Activated CD4-positive, alpha-beta T cell treated with anti-CD3 and anti-CD28 coated beads, Interleukin-2, amount 50 U/mL, for 1 hour (primary cell): ENCODE measurements at regions not wholly inside any gene's neighbourhood (a gene's known extent, or its start where the extent isn't known, plus 50 kb on each side); places are given as distances from the start of the nearest gene placed in this dataset.
"Not testable (repeated sequence)": the region's sequence is repeated elsewhere in the genome, so short reads cannot be mapped to it uniquely, and the experiment has no call there.

Source experiments
- DNase-seq: peaks from one replicate; pipeline ENCODE4 v3.0.0-alpha.2; 2020

DNA sequence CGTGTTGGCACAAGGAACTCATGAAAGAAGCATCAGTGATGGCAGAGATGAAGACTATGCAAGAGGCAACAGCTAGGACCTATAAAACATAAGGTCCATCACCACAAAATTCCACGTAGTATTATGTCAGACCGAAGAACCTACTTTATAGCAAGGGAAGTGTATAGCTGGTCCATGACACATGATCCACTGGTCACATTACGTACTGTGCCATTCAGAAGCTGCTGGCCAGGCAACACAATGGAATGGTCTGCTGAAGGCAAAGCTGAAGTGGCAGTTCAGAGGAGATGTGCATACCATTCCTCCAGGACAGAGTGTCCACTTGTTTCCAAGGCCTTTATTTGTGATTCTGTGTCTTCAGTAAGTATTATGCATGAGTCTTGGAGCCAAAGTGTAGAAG, 215.5 kb upstream of the UGT8 start:
- no peak for DNase-seq

DNA sequence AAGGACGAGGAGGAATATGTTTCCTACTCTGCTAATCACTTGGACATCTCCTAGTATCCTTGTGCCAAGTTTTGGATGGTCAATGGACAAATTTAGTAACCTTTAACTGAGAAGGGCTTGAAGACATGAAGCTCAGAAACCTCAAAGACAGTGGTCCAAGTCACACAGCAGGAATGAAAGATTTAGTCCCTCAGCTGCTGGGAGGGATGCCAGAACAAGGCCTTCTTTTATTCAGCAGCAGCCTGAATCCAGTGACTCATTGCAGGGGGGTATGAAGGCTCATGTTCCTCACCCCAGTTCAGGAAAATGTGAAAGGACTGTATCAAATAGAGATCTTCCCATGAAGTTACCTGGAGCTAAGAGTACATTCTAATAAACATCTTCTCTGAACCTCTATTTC, 214.9 kb upstream of the UGT8 start:
- no peak for DNase-seq

DNA sequence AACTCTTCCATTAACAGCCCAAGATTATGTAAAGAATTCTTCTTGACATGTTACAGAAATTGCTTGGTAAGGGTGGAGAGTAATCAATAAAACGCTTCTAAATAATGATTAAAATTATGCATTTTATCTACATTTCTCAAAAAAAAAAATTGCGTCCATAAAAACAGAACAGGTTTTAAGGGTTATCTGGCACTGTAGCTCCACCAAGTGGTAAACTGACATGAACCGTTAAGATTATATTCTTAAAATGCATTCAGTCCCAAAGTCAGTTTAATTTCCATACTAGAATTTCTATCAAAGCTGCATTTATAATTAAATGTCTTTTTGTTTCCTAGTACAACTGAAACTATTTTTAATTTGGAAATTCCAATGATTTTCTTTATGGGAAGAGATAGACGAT, 214.0 kb upstream of the UGT8 start:
- no peak for DNase-seq

DNA sequence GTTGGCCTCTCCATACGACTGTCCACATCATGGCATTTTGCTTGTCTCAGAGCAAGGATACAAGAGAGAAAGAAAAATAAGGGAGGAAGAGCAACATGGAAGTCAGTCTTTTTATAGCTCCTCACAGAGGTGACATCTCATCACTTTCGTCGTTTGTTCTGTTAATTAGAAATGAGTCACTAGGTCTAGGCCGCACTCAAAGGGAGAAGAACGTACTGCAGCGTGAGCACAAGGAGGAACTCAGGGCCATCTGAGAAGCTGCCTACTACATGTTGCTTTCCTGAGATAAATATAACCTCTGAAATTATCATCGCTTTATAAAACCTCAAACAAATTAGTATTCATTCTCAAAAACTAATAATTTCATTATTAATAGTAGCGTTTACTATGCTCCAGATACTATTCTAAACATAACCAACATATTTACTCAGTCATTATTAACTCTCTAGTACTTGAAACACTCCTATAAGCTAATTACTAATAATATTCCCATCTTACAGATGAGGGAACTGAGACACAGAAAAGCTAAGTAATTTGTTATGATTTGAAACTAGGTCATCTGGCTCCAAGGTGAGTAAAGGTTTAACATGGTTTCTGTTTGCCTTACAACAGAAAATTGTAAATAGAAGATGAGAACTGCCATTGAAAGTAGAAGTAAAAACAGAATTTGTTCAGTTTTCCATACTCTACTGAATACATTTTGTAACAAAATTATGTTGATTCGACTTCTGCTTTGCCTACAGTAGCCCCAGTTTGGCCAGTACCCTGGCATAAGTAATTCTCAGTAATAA, 213.2 kb upstream of the UGT8 start:
- DNase-seq = no peak

DNA sequence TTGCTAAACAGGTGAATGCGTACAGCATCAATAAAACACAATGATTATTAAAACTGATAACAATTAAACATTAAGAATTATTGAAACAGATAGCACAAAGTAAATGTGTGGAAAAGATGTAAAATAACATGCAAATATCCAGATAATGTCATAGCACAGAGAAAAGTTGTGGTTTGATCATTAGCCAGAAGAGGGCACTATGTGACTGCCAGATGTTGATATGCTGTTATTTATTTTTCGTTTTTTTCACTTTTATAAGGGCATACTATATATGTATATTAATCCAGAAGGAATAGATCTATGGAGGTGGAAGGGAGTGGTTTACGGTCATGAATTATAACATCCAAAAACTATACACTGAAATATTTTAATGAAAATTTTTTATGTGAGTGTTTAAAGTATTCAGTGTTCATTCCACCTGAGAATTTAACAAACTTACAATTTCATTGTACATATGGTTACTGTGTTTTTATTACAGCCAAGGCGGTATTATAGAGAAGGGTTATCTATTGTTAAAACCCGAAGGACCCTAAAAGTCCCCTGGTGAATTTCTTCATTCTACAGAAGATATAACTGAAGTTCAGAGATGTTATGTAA, 211.9 kb upstream of the UGT8 start:
- DNase-seq = no peak

DNA sequence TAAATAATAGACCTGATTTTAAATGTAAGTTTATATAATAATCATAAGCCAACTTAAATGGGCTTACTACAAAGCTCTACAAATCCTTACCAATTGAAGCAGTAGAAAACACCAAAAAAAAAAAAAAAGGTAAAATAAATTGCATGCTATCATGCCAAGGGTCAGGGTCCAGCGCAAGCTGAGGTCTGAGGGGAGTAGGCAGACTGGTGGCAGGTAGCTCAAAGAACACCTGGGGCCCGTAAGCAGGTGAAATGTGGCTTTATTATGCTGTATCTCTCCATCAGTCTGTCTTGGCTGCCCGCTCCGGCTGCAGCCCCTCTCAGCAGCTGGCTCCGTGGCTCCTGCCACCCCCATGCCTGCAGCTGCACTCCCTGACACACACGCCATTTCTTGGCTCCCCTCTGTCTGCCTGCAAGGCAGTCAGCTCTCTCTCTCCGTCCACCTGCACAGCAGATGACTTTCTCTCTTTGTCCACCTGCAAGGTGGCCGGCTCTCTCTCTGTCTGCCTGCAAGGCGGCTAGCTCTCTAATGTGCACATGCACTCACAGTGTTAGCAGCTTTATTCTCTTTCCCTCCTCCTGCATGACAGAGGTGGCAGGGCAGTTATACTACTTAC, 209.4 kb upstream of the UGT8 start:
- no peak for DNase-seq

DNA sequence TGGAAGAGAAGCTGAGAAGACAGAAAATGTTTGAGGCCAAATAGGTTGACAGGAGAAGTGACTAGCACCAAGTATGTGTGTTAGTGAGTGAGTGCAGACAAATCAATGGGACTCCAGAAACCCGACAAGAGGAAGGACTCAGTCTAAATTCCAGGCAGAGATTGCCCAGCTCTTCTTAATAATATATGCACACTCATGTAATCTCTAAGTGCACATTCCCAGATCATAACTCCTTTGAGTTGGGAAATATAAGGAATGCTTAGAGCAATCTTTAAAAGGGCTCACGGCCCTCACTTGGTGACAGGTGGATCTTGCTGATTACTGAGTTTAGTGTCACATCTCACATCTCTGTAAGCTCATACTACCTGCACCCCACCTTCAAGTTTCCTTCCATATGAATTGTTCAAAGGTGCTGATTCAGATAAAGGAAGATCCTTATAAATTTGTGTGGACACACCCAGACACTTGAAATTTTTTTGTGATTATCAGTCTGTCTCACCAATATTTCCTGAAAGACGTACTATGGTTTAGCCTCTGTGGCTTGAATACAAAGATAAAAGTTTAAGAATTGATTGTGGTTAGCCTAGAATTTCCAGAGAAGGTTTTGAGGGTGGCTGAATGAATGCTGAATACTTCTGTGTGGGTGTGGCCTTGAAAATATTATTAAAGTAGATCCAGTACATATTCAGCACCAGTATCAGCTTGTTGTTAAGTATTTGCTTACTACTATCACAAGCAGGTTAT, 205.1 kb upstream of the UGT8 start:
- no peak for DNase-seq

DNA sequence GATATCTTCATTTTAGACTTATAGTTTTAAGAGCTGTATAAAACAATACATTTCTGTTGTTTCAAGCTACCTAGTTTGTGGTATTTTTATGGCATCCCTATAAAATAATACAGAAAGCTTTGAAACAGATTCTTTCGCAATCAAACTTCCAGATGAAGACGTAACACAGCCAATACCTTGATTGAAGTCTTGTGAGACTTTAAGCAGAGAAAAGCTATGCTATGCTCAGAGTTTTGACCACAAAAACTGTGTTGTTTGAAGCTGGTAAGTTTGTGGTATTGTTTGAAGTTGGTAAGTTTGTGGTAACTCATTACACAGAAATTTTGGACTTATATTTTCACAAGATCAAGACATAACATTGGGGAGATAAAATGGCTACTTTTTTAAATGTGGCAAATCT, 201.8 kb upstream of the UGT8 start:
- DNase-seq = no peak

DNA sequence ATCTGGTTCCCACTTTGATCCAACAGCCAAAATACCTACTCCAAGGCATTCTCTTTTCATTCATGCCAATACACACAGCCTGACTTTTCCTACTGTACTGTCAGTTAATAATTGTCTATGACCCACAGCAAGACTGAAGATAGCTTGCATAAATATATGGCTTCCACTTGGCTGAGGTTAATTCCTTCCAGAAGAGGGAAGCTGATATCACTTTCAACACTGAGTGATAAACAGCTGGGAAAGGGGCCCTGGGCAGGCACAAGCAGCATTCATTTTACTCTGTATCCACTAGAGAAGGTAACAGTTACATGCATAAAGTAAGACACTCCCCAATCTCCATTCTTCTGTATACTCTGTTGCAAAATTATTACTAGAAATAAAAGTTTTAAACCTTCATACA, 200.2 kb upstream of the UGT8 start:
- no peak for DNase-seq

DNA sequence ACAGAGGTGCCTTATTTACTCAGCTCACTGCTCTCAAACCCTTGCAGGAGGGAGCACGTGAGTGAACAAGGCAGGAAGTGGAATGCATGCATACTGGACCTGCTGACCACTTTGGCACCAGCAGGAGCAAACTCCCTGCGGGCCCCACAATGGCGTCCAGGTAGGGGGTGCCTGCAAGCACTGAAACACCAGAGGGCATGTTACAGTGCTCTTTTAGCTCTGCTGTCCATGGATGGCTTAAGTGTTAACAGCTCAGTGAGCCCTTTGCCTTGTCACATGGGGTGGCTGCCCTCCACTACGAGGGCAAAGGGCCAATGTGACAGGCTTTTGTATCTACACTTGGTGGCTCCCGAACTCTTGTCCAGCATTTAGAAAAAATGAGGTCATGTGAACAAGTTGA, 199.5 kb upstream of the UGT8 start:
- DNase-seq = no peak

DNA sequence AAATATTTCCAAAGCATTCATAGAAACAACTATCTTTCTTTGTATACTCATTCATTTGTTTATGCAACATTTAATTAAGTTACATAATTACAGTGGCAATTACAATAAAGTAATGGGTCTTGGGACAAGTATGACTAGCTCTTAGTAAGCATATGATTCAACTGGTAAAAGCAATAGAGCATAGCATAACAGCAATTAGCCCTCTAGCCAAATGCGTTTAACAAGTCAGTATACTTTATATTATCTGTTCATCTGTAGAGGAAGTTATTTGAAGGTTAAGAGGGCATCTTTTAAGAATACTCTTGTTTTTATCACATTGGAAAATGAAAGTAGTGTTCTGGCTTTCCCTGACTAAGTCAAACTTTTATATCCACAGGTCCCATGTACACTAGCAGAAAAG, 198.1 kb upstream of the UGT8 start:
- DNase-seq = no peak

DNA sequence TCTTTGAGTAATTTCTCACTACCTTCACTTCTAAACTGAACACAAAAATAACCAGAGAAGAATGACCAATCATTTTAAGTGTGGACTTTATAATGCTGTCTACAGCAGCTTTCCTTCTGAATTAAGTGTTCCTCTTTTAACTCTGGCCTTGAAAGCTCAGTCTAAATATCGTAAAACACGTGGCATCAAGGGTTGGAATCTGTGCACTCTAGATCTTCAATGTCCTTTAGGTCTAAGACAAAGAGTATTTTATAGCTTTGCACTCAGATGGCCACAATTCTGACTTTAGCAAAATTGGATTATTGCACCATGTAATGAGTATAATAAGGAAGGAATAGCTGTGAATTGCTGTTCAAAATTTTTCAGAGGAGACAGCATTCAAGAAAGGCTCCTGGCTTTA, 197.1 kb upstream of the UGT8 start:
- no peak for DNase-seq

DNA sequence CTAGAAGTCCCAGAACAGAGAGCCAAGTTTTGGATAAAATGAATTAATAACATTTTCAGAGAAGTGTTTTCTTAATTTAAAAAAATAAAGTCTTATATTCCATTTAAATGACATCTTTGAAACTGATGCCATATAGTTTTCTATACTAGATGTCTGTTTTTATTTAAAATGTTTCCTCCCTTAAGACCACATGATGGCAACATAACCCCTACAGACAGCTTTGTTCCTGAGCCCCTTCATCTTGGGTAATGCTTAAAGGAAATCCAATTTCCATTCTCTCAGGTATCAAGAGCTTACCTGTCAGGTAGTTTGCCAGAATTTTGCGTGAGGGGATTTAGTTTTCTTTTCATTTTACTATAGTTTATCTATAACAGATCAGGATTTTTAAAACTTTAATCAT, 181.4 kb upstream of the UGT8 start:
- DNase-seq = no peak

DNA sequence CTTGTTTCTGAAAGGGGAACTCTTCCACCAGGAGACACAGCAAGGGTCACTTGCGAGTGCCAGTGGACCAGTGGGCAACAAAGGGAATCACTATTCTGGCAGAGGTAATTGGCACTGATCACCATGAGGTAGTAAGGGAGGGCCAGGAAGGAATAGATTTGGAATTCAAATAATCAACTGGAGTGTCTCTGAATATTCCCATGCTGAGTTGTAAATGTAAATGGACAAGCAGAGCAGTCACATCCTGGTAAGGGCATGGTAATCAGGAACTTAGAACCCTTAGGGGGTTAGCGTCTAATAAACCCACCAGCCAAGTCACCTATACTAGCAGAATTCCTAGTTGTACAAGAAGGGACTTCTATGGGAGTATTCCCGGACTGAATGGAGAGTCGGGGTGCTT, 178.5 kb upstream of the UGT8 start:
- DNase-seq = no peak

DNA sequence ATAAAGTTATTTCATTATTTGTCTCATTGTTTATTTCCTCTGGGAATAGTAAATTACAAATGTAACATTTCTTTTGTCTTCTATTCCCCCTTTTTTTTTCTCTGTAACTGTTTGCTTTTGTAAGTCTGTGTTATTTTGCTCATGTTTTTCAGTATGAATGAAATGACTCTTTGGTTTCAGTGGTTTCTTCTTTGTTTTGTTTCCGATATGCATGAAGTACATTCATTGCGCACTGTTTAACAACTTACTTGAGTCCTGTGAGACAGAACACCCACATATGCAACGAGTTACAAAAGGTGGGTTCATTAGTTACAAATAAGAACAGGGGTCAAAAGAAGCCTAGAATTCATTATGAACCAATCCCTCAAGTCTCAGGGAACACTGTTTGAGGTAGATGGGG, 175.0 kb upstream of the UGT8 start:
- no peak for DNase-seq

DNA sequence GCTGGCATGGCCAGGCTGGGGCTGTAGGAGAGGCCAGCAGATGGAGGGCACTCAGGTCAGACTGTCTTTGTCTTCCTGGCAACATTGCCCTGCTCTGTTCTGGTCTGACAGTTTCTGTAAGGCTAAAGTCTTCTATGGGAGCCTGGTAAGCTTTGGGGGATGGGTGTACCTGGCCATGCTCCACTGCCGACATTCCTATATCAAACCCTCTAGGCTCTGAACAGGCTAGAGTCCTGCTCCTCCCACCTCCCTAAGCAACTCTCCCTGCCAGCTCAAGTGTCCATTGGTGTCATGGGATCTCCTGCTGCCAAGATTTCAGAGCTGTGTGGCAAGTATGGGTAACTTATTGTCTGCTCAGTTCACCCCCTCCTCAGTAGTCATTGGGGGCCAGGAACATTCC, 163.5 kb upstream of the UGT8 start:
- no peak for DNase-seq

DNA sequence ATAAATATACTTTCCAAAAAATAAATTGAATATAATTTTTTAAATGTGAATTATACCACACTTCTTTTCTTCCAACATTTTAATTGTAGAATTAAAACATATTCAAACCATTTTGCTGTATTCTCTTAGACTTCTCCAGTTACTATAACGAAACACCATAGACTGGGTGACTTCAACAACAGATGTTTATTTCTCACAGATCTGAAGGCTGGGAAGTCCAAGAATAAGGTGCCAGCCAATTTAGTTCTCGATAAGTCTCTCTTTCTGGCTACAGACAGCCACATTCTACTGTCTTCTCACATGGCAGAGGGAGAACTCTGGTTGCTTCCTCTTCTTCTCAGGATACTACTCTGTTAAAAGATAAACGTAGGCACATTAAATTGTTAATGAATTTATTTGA, 155.8 kb upstream of the UGT8 start:
- DNase-seq = no peak

DNA sequence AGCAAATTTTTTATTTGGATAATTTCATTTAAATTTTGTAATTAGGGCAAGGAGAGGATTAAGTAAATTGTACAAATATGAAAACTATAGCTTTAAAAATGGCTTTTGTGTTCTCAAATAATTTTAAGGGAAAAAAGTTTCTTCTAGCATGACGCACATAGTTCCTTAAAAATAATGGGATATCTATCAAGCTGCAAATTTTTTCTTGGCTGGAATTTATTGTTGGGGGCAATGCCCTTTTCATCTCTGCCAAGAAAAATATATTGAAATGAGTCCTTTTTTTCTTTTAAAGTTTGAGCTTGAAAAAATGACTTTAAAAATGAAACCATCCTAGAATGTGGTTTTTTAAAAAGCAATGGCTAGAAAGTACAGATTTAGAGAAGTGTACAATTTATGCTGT, 154.4 kb upstream of the UGT8 start:
- DNase-seq = no peak

DNA sequence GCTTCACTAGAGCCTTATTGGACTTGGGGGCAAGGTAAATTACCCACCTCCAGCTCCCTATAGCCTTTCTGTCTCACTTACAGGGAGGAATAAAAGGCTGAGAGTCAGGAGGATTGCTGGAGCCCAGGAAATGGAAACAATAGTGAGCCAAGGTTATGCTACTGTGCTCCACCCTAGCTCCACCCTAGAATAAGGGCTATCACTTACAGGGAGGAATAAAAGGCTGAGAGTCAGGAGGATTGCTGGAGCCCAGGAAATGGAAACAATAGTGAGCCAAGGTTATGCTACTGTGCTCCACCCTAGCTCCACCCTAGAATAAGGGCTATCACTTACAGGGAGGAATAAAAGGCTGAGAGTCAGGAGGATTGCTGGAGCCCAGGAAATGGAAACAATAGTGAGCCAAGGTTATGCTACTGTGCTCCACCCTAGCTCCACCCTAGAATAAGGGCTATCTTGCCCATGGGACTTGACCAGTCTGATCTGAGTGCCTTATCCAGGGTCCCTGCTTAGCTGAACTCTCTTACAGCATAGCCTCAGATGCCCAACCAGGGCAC, 150.6 kb upstream of the UGT8 start:
- DNase-seq = not testable (repeated sequence)

DNA sequence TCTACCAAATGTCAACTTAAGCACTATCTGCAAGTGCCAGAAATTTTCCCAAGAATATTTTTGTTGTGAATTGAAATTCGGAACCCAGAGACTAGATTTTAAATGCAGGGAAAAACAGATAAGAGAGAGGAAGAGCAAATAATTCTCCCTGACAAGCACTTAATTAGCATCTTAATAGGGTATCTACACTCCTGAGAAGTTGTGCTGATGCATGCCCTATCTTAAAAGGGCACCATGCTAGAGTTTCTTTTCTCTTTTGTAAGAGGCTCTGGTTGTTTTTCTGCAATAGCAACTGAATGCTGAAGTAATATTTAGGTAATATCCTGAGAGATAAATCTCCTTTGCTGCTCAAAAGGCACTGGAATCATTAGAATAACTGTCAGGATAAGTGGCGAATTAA, 139.9 kb upstream of the UGT8 start:
- DNase-seq = no peak

DNA sequence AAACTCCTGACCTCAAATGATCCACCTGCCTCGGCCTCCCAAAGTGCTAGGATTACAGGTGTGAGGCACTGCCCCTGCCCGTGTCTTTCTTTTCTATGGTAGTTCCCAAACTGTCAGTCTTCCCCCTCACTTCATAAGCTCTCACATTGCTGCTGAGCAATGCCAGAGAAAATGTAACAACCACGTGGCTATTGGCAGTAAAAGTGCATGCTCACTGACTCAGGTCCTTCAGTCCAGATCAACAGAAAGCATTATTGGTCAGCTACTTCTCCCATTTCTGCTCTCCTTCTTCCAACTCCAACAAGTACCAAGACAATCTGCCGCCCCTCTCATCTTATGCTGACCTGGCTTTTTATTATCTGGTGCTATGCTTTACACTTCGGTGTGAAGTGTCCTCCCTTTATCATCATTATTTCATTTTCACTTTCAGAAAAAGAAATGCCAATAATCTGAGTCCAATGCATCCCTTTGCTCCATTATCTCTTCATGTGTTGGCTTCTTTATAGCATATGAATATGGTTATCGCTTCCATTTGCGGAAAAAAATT, 133.8 kb upstream of the UGT8 start:
- no peak for DNase-seq

DNA sequence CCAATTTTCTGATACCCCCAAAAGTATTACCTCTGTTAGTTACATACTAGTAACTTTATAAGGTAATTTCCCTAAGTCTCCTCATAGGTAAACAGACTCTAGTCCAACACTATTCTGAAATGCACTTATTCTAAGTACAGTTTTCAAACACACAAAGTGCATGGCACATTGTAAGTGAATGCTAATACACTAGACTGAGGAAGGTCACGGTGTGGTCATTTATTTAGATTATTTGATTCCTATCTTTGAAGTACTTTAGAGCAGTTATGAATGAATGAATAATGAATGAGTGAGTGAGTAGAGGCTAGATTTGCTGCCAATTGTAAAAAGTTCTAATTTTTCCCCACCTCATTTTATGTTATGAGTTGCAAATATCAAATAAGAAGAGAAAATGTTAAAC, 132.8 kb upstream of the UGT8 start:
- DNase-seq = no peak

DNA sequence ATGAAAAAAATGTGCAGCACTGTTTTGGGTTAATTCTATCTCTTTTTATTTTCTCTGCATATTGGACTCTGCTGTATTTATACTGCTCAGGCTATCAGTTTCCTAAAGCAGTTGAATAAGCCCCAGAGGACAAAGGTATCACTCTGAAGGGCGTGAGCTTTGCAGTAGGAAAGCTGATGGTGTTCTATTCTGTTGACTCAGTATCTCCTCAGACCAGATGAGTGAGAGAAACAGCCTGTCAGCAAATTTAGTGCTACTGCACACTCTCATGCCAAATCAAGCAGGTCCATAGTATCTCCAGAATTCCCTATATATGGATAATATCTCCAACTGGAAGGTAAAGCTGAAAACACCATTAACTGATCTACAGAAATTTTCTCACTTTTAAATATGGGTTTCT, 132.3 kb upstream of the UGT8 start:
- no peak for DNase-seq
